ENCODE measurements at regions not wholly inside any gene's neighbourhood (a gene's known extent, or its start where the extent isn't known, plus 50 kb on each side); places are given as distances from the start of the nearest gene placed in this dataset.

- no peak overlapping the region for H3K27ac Mint-ChIP-seq
- ATAC-seq: no peak
- TF ChIP-seq USF1 (CRISPR knock-in tag; IDR thresholded peaks at IDR 0.05): no peak
- TF ChIP-seq HMGA2 (CRISPR knock-in tag; IDR thresholded peaks at IDR 0.05): no peak
- no peak for TF ChIP-seq ZNF671 (CRISPR knock-in tag; IDR thresholded peaks at IDR 0.05)
These were observed 244.9 kb upstream of the TYRP1 start for GRCh38 chr9:12448246-12448645.

GRCh38 chr9:12457237-12457636 lies 235.9 kb upstream of the TYRP1 start:
- H3K4me3 Mint-ChIP-seq: no peak overlapping the region
- no peak for DNase-seq (ENCODE audit: low spot score)
- H3K27me3 Mint-ChIP-seq (ENCODE audit: low read depth): no peaks in the 10 kb centered on the region; the same call in 1 of the 2 replicates
- ATAC-seq: no peak
- POLR2A ChIA-PET: no interaction called here
- TF ChIP-seq PRRX2 (CRISPR knock-in tag; IDR thresholded peaks at IDR 0.05) (no peak), MYBL2 (CRISPR knock-in tag; IDR thresholded peaks at IDR 0.05) (no peak), SOX15 (CRISPR knock-in tag; IDR thresholded peaks at IDR 0.05) (no peak), NR3C1 (CRISPR knock-in tag; conservative IDR thresholded peaks at IDR 0.05; ENCODE audit: low read depth) (no peak), AFF4 (CRISPR knock-in tag; IDR thresholded peaks at IDR 0.05; ENCODE audit: borderline replicate concordance) (no peak), CDX4 (CRISPR knock-in tag; IDR thresholded peaks at IDR 0.05; ENCODE audit: borderline replicate concordance) (no peak), USF1 (CRISPR knock-in tag; IDR thresholded peaks at IDR 0.05) (no peak), ZNF425 (CRISPR knock-in tag; conservative IDR thresholded peaks at IDR 0.05) (no peak), STAT6 (CRISPR knock-in tag; conservative IDR thresholded peaks at IDR 0.05; ENCODE audit: low read depth) (no peak), IRF1 (CRISPR knock-in tag; IDR thresholded peaks at IDR 0.05) (no peak), JAZF1 (CRISPR knock-in tag; IDR thresholded peaks at IDR 0.05) (no peak), ZNF317 (CRISPR knock-in tag; IDR thresholded peaks at IDR 0.05; ENCODE audit: borderline replicate concordance, low read depth) (no peak), IRF2 (CRISPR knock-in tag; IDR thresholded peaks at IDR 0.05; ENCODE audit: borderline replicate concordance, low read depth) (no peak), E2F1 (CRISPR knock-in tag; IDR thresholded peaks at IDR 0.05) (no peak), TEAD4 (CRISPR knock-in tag; IDR thresholded peaks at IDR 0.05) (no peak)
- H3K27ac Mint-ChIP-seq: no peak overlapping the region
- H3K9me3 Mint-ChIP-seq: peaks cover 39% of the 10 kb centered on the region
- CTCF ChIA-PET: no interaction called here
- H3K4me1 Mint-ChIP-seq: peaks cover 41% of the 10 kb centered on the region
- peaks cover 6% of the 10 kb centered on the region for H3K36me3 Mint-ChIP-seq

More at GRCh38 chr9:12448246-12448645, 244.9 kb upstream of the TYRP1 start:
- no peak for DNase-seq (ENCODE audit: low spot score)
- ChIA-PET CTCF (no interaction called here), POLR2A (no interaction called here)
- Mint-ChIP-seq H3K4me3 (no peak overlapping the region), H3K4me1 (peaks cover 11% of the 10 kb centered on the region), H3K36me3 (peaks cover 11% of the 10 kb centered on the region), H3K27me3 (ENCODE audit: low read depth) (no peaks in the 10 kb centered on the region), H3K9me3 (peaks cover 26% of the 10 kb centered on the region)
